Right ventricle myocardium superior (tissue), 1 donor: ENCODE measurements at regions not wholly inside any gene's neighbourhood (a gene's known extent, or its start where the extent isn't known, plus 50 kb on each side); places are given as distances from the start of the nearest gene placed in this dataset.
"Not testable (repeated sequence)": the region's sequence is repeated elsewhere in the genome, so short reads cannot be mapped to it uniquely, and the experiment has no call there.

ENCODE experiments used
- ATAC-seq: fragments of 200-7000 bp; cut with Tn5 transposase; one replicate; pipeline ENCODE4 v1.9.1; 2020; ENCODE audit warnings: mild to moderate bottlenecking; ENCODE audit not compliant: poor library complexity
- DNase-seq: peaks from one replicate; pipeline ENCODE4 v3.0.0-alpha.2; 2020
- intact Hi-C: fragments of 100-400 bp; cut with DNase I; formaldehyde crosslinking; loops from one replicate; pipeline ENCODE4 v1.11.2; 2022
- donor health status: DM: no; HTN: yes; CAD: no; lungs with severe emphysema.

DNA sequence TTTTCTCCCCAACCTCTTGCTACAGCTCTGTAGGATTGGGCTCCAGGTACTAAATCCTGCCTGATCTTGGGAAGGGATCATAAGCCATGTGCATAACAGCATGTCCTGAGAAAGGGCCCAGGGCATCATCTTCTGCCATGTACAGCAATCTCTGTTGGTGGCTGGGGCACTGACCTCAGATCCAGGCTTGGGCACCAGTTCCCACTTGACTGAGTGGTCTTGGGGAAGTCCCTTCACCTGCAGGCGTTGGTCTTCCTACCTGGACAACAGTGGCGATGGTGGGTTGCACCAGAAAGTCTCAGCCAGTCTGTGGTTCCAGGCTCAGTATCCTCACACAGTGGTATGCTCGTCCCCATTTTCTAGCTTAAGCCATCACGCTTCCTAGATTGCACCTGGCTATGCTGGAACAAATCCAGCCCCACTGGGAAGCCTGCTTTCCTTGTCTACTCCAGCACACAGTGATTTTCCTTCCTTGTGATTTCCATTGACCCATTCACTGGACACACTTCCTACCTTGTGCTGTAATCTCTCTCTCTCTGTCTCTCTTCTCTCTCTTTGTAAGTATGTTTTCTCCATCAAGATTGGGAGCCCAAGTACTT, 121.7 kb upstream of the PITX1 start:
- DNase-seq (no peak), ATAC-seq (no peak)
- intact Hi-C loops = no loop called here

DNA sequence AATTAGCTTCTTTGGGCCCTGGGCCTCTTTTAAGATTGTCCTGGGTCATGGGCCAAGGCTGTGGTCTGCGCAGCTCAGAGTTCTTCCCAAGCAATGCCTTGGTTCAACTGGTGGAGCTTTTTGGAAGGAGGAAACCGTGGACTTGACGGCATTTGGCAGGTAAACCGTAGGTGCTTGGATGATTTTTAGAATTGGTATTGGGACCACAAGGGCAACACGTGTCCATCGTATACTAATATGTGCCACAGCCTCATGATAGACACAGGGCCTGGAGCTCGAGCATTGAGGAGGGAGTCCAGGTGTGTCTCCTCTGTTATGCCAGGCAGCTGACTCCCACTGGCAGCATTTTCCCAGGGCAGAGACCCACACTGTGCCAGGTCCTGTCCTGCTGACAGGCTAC, 120.9 kb upstream of the PITX1 start:
- ATAC-seq = no peak
- DNase-seq = no peak
- intact Hi-C loops = no loop called here

DNA sequence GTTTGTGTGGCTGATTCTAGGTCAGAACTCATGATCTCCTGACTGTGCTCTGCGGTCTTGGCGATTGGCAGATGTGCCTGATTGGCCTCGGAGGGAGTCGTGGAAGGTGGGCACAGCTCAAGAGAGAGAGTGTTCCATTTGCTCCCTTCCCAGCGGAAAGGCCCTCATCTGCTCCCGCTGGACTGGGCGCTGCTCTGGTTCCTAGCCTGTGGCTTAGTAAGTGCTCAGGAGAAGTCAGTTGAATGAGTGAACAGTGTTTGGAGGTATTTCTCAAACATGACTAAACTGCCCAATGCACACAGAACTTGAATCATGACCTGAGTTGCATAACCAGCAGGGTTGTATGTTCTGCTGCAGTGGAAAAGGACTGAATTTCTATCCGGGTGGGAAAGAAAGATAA, 120.2 kb upstream of the PITX1 start:
- DNase-seq = no peak
- intact Hi-C loops = no loop called here
- ATAC-seq = no peak

DNA sequence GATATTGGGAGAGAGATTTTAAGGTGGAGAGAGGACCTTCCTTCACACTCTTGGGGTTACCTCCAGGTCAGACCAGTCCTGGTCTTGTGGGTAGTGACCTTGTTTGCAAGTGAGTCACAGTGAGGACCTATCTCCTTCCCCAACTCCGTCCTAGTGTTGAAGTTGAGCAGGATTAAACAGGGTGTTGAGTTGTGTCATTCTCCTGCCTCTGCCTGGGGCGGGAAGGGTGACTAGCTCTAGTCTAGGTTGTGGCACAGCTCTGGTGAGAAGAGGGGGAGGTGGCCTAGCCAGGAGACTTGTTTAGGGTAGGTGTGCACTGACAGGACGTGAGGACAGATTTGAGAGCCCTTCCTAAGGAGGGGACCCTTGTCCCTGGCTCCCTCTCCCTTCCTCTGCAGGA, 119.6 kb upstream of the PITX1 start:
- DNase-seq (no peak), ATAC-seq (no peak)
- intact Hi-C loops = no loop called here

DNA sequence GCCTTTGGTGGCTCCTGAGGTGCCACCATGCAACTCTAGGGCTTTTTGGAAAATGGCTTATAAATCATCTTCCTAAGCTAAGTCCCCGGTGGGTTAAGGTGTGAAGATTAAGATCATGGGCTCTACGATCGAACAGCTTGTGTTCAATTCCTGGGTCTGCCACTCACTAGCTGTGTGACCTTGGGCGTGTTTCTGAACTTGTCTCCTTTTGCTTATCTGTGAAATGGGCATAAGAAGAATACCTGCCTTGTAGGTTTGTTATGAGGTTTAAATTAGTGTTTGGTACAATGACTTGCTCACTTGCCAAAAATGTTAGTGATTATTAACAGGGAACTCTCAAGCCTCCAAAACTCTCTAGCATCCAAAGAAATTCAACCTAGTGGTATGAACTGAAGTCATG, 119.2 kb upstream of the PITX1 start:
- DNase-seq = no peak
- no peak for ATAC-seq

GRCh38 chr5:135151660-135152059, 117.6 kb upstream of the PITX1 start:
- DNase-seq, intact Hi-C loops, ATAC-seq: not testable (repeated sequence)

More for the DNA sequence above, 119.2 kb upstream of the PITX1 start:
- intact Hi-C loops = no loop called here

- DNase-seq = no peak
- intact Hi-C loops = no loop called here
- no peak for ATAC-seq
Observed at GRCh38 chr5:135151256-135151655, 117.2 kb upstream of the PITX1 start.

DNA sequence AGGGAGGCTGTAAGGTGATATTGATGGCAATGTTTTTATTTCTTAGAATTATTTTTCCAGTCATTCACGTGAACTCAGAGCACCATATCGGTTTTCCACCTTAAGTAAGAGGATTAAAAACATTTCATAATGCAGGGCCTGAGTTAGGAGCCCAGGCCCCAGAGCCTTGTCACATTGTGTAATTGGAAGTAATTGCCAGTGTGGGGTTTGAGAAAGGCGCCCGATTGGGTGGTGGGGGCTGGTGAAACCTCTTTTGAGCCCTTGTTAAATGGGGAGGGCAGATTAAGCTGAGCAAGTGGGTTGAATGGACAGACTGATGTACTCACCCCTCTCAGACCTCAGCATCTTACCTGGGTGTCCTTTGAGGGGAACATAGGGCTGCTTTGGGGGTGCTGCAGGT, 116.7 kb upstream of the PITX1 start:
- intact Hi-C loops = no loop called here
- DNase-seq (no peak), ATAC-seq (no peak)

GRCh38 chr5:135149956-135150723, 116.1 kb upstream of the PITX1 start:
- intact Hi-C loops = no loop called here
- DNase-seq = no peak
- no peak for ATAC-seq

DNA sequence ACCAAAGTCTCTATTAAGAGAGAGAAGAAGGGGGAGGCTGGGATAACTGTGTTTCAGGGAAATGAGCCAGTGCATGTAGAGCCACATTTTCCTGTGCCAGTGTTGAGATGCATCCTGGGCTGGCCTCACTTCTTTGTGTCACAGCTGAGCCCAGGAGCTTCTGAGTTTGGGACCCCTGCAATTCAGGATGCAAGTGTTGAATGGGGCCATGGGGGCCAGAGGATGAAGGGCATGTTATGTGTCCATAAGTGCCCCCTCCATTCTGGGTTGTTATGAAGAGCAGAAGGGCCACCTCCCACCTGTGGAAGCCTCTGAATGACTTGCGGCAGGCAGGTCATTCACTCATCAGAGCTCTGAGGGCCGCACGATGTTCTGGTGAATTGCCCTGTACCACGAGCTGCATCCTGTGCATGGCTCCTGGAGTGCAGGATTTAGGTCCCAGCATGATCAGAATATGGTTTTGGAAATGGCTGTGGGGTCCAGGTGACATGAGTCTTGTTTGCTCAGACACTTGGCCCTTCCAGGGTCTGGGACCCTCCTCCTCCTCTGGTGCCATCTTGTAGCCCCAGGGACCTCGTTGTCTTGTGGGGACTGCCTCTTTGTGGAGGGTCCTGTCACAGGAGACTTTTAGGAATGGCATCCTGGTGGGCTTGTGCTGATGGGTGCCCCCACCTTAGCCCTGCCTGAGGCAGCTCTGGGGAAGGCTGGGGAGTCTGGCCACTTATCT, 115.4 kb upstream of the PITX1 start:
- ATAC-seq = no peak
- no peak for DNase-seq
- intact Hi-C loops = no loop called here

DNA sequence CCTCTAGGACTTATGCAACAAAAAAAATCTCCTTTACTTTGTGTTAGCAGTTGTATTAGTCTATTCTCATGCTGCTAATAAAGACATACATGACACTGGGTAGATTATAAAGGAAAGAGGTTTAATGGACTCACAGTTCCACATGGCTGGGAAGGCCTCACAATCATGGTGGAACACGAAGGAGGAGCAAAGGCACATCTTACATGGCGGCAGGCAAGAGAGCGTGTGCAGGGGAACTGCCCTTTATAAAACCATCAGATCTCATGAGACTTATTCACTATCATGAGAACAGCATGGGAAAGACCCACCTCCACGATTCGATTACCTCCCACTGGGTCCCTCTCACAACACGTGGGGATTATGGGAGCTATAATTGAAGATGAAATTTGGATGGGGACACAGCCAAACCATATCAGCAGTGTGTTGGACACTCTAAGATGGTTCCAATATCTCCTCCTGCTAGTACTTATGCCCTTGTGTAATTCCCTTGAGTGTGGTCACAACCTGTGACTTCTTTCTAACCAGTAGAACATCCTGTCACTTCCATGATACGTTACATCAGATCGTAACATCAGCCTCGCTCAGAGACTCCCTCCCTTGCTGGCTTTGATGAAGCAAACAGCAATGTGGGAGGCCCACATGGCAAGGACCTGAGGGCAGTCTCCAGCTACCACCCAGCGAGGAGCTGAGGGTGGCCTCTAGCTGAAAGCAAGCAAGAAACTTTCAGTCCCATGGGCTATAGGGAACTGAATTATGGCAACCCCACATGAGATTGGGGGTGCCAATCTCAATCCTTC, 113.5 kb upstream of the PITX1 start:
- ATAC-seq = no peak
- intact Hi-C loops = no loop called here
- DNase-seq = no peak

- intact Hi-C loops = no loop called here
- ATAC-seq (no peak), DNase-seq (no peak)
Observed at GRCh38 chr5:135145985-135146384, 112.0 kb upstream of the PITX1 start.

DNA sequence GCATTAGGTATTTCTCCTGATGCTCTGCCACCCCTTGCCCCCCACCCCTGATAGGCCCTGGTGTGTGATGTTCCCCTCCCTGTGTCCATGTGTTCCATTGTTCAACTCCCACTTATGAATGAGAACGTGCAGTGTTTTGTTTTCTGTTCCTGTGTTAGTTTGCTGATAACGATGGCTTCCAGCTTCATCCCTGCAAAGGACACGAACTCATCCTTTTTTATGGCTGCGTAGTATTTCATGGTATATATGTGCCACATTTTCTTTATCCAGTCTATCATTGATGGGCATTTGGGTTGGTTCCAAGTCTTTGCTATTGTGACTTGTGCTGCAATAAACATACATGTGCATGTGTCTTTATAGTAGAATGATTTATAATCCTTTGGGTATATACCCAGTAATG, 109.7 kb upstream of the PITX1 start:
- intact Hi-C loops, ATAC-seq, DNase-seq: not testable (repeated sequence)

GRCh38 chr5:135141303-135142268, 107.6 kb upstream of the PITX1 start:
- intact Hi-C loops = no loop called here
- DNase-seq (no peak), ATAC-seq (no peak)

- DNase-seq = no peak
- peak; percentile 34 for ATAC-seq
- intact Hi-C loops = no loop called here
Observed at GRCh38 chr5:135140446-135141204, 106.6 kb upstream of the PITX1 start.

- no peak for DNase-seq
- no peak for ATAC-seq
- intact Hi-C loops = no loop called here
Observed at GRCh38 chr5:135139381-135140134, 105.5 kb upstream of the PITX1 start.
